H1 (cell line): ENCODE measurements at regions not wholly inside any gene's neighbourhood (a gene's known extent, or its start where the extent isn't known, plus 50 kb on each side); places are given as distances from the start of the nearest gene placed in this dataset.

Source experiments
- CTCF ChIA-PET: fragments of 300-600 bp; sonication (Branson Sonifier 250); formaldehyde crosslinking; loops from one replicate; lab custom pipeline; 2021; ENCODE audit not compliant: partially characterized antibody; lab: Charles Lee
- POLR2A ChIA-PET: fragments of 300-600 bp; sonication (Branson Sonifier 250); formaldehyde crosslinking; loops from one replicate; lab custom pipeline; 2021; ENCODE audit warnings: inconsistent platforms; ENCODE audit not compliant: partially characterized antibody; lab: Charles Lee
- DNase-seq, 2 experiments: peaks; one replicate each; pipeline versions ENCODE4 v3.0.0 to v3.0.0-alpha.2; 2010 to 2022; ENCODE audit warnings: low spot score in 2 of 2, low read depth in 1 of 2, mixed read lengths in 1 of 2
- FAIRE-seq: peaks from 2 replicates; lab custom pipeline; 2011; peaks lifted over from hg19 to GRCh38; lab: Jason Lieb, UNC
- H2AFZ ChIP-seq: 2 replicates; pipeline ENCODE4 v1.8.1; 2012; ENCODE audit warnings: low read length, inconsistent platforms
- H2AK5ac ChIP-seq: 2 replicates; pipeline ENCODE4 v1.6.1; 2013; ENCODE audit warnings: low read depth, low read length
- H2BK120ac ChIP-seq: replicated peaks from 2 replicates; pipeline ENCODE3; 2013; ENCODE audit warnings: low read depth, low read length, inconsistent platforms
- H2BK12ac ChIP-seq: 2 replicates; pipeline ENCODE4 v1.6.1; 2013; ENCODE audit warnings: low read depth, low read length
- H2BK15ac ChIP-seq: 2 replicates; pipeline ENCODE4 v1.6.1; 2013; ENCODE audit warnings: low read length
- H2BK20ac ChIP-seq: 2 replicates; pipeline ENCODE4 v1.6.1; 2013; ENCODE audit warnings: low read length
- H2BK5ac ChIP-seq: 2 replicates; pipeline ENCODE4 v1.6.1; 2013; ENCODE audit warnings: low read depth, low read length
- H3K14ac ChIP-seq: 2 replicates; pipeline ENCODE4 v1.6.1; 2013; ENCODE audit warnings: inconsistent platforms; ENCODE audit not compliant: insufficient read length
- H3K18ac ChIP-seq: 2 replicates; pipeline ENCODE4 v1.6.1; 2013; ENCODE audit warnings: low read length; ENCODE audit errors: extremely low read depth
- H3K23ac ChIP-seq: 2 replicates; pipeline ENCODE4 v1.6.1; 2013; ENCODE audit warnings: inconsistent platforms; ENCODE audit not compliant: insufficient read length
- H3K23me2 ChIP-seq: 2 replicates; pipeline ENCODE4 v1.6.1; 2013; ENCODE audit warnings: low read depth, low read length
- H3K27ac ChIP-seq: 2 replicates; pipeline ENCODE4 v1.6.1; 2011; ENCODE audit warnings: low read depth, low read length, inconsistent platforms
- H3K27me3 ChIP-seq, 4 experiments: replicated peaks in 1 of 4; 1 replicate in 1 of 4; 2 replicates in 3 of 4; pipeline versions ENCODE4 v1.6.1 to v1.8.1; 2011 to 2013; ENCODE audit warnings: low read length in 3 of 4, mild to moderate bottlenecking in 3 of 4, inconsistent platforms in 2 of 4, mixed read lengths in 2 of 4, moderate library complexity in 1 of 4; ENCODE audit not compliant: control insufficient read depth in 3 of 4, insufficient read depth in 3 of 4; ENCODE audit errors: extremely low read depth in 1 of 4
- H3K36me3 ChIP-seq, 4 experiments: 2 replicates each; pipeline versions ENCODE4 v1.6.1 to v1.8.1; 2011 to 2013; ENCODE audit warnings: mild to moderate bottlenecking in 4 of 4, low read length in 3 of 4, moderate library complexity in 2 of 4, control low read depth in 1 of 4, inconsistent platforms in 1 of 4; ENCODE audit not compliant: insufficient read depth in 4 of 4, control insufficient read depth in 2 of 4
- H3K4ac ChIP-seq: replicated peaks from 2 replicates; pipeline ENCODE3; 2013; ENCODE audit warnings: low read length, low read depth, mixed read lengths, inconsistent platforms; ENCODE audit not compliant: insufficient read length
- H3K4me1 ChIP-seq, 4 experiments: replicated peaks in 1 of 4; 1 replicate in 1 of 4; 2 replicates in 3 of 4; pipeline versions ENCODE4 v1.6.1 to v1.8.1; 2011 to 2013; ENCODE audit warnings: low read length in 3 of 4, inconsistent platforms in 2 of 4, mixed read lengths in 1 of 4; ENCODE audit not compliant: insufficient read depth in 4 of 4, control insufficient read depth in 3 of 4
- H3K4me2 ChIP-seq, 2 experiments: 2 replicates each; pipeline versions ENCODE4 v1.6.1 to v1.8.1; 2011 to 2013; ENCODE audit warnings: low read depth in 2 of 2, low read length in 2 of 2, control low read depth in 1 of 2, inconsistent platforms in 1 of 2, mild to moderate bottlenecking in 1 of 2; ENCODE audit not compliant: insufficient read depth in 1 of 2
- H3K4me3 ChIP-seq, 4 experiments: fragments of 200-600, 300-600 bp in 1 of 4; sonication (generic), shearing (Covaris generic), sonication (Bioruptor Twin) in 1 of 4; 2 replicates each; pipeline versions ENCODE4 v1.5.1 to v1.8.1; 2011 to 2016; ENCODE audit warnings: low read length in 4 of 4, low read depth in 3 of 4, control low read depth in 2 of 4, inconsistent platforms in 2 of 4, mild to moderate bottlenecking in 2 of 4, mixed read lengths in 1 of 4, moderate library complexity in 1 of 4; ENCODE audit not compliant: insufficient read depth in 2 of 4; ENCODE audit errors: extremely low read depth in 1 of 4
- H3K56ac ChIP-seq: replicated peaks from 2 replicates; pipeline ENCODE3; 2013; ENCODE audit warnings: low read depth, mild to moderate bottlenecking, mixed read lengths, low read length, inconsistent platforms; ENCODE audit not compliant: insufficient read length
- H3K79me1 ChIP-seq: 2 replicates; pipeline ENCODE4 v1.6.1; 2013; ENCODE audit warnings: low read depth, low read length, control low read depth
- H3K79me2 ChIP-seq, 2 experiments: 2 replicates each; pipeline versions ENCODE4 v1.6.1 to v1.8.1; 2012 to 2013; ENCODE audit warnings: low read length in 2 of 2, mild to moderate bottlenecking in 2 of 2, inconsistent platforms in 1 of 2; ENCODE audit not compliant: insufficient read depth in 2 of 2, control insufficient read depth in 1 of 2
- H3K9ac ChIP-seq, 4 experiments: replicated peaks in 1 of 4; 1 replicate in 1 of 4; 2 replicates in 3 of 4; pipeline versions ENCODE4 v1.6.1 to v1.8.1; 2011 to 2013; ENCODE audit warnings: low read depth in 3 of 4, low read length in 3 of 4, control low read depth in 2 of 4, mild to moderate bottlenecking in 2 of 4, moderate library complexity in 2 of 4, inconsistent platforms in 1 of 4; ENCODE audit errors: extremely low read depth in 1 of 4
- H3K9me3 ChIP-seq, 2 experiments: 2 replicates each; pipeline versions ENCODE4 v1.6.1 to v1.8.1; 2012 to 2013; ENCODE audit warnings: mild to moderate bottlenecking in 2 of 2, moderate library complexity in 2 of 2, control low read depth in 1 of 2, inconsistent platforms in 1 of 2, low read depth in 1 of 2, low read length in 1 of 2, mixed read lengths in 1 of 2; ENCODE audit not compliant: insufficient read depth in 2 of 2
- H4K20me1 ChIP-seq, 2 experiments: replicated peaks in 1 of 2; 2 replicates each; pipeline versions ENCODE3 to v1.8.1; 2011 to 2013; ENCODE audit warnings: inconsistent platforms in 2 of 2, low read length in 2 of 2, mild to moderate bottlenecking in 1 of 2; ENCODE audit not compliant: insufficient read depth in 2 of 2, control insufficient read depth in 1 of 2
- H4K5ac ChIP-seq: 2 replicates; pipeline ENCODE4 v1.6.1; 2013; ENCODE audit warnings: low read length, low read depth, mixed read lengths, inconsistent platforms; ENCODE audit not compliant: insufficient read length
- H4K8ac ChIP-seq: 2 replicates; pipeline ENCODE4 v1.8.0; 2013; ENCODE audit warnings: mild to moderate bottlenecking, moderate library complexity, low read length, inconsistent platforms; ENCODE audit not compliant: insufficient read depth; ENCODE audit errors: extremely low read depth
- H4K91ac ChIP-seq: replicated peaks from 2 replicates; pipeline ENCODE3; 2013; ENCODE audit warnings: low read length, mixed read lengths, inconsistent platforms; ENCODE audit not compliant: insufficient read length
- SP2 ChIP-seq: IDR thresholded peaks from 2 replicates; pipeline ENCODE4 v1.6.1; 2012; ENCODE audit warnings: mild to moderate bottlenecking, low read length, inconsistent platforms
- WGBS, 2 experiments: shearing (Covaris generic) in 1 of 2; methylation state at CpG; one replicate each; pipeline versions ENCODE4 v1.1.6 to v1.1.7; 2013 to 2015; ENCODE audit warnings: low lambda C conversion rate in 2 of 2, mixed read lengths in 2 of 2, inconsistent platforms in 1 of 2, low coverage in 1 of 2, missing lambda C conversion rate in 1 of 2; ENCODE audit not compliant: insufficient replicate concordance in 2 of 2, insufficient coverage in 1 of 2, insufficient read length in 1 of 2; ENCODE audit errors: extremely low coverage in 1 of 2, missing lambda C conversion rate in 1 of 2; 5-methylcytosine and 5-hydroxymethylcytosine counted together

GRCh38 chr7:1301054-1301881, 68.6 kb downstream of the UNCX start:
- H3K4me2 ChIP-seq = no peak overlapping the region
- no peak overlapping the region for H2AK5ac ChIP-seq
- no peak overlapping the region for H3K23ac ChIP-seq
- H3K14ac ChIP-seq = no peak overlapping the region
- FAIRE-seq (no peak), DNase-seq (no peak)
- no peak overlapping the region for H4K5ac ChIP-seq
- H3K9me3 ChIP-seq = no peaks in the 10 kb centered on the region
- no peak overlapping the region for H2AFZ ChIP-seq
- no peak overlapping the region for H3K56ac ChIP-seq
- no peak overlapping the region for H2BK5ac ChIP-seq
- no peak for TF ChIP-seq SP2
- H3K18ac ChIP-seq = no peak overlapping the region
- no peaks in the 10 kb centered on the region for H3K27me3 ChIP-seq
- no peak overlapping the region for H3K4me3 ChIP-seq
- H3K9ac ChIP-seq = no peak overlapping the region
- no peak overlapping the region for H2BK20ac ChIP-seq
- no peaks in the 10 kb centered on the region for H3K79me2 ChIP-seq
- no peak overlapping the region for H3K4ac ChIP-seq
- no peak overlapping the region for H4K8ac ChIP-seq
- POLR2A ChIA-PET = interaction anchor here (0.8 kb wide), 2 partner anchors 9 to 10 kb away, joined by 3 read pairs; no protein-coding TSS in a partner anchor
- H2BK120ac ChIP-seq = no peak overlapping the region
- H4K91ac ChIP-seq = no peak overlapping the region
- H4K20me1 ChIP-seq = no peaks in the 10 kb centered on the region
- peak overlapping the region; percentile 50; the same call in 1 of the 2 replicates for H2BK12ac ChIP-seq
- no peak overlapping the region for H3K27ac ChIP-seq
- WGBS, 2 experiments = 81% methylated on average over 22 of the region's 23 CpGs; no CpG with 5 or more reads in 1 of the 2 experiments
- H3K23me2 ChIP-seq = peaks cover 7% of the 10 kb centered on the region; the same call in 1 of the 2 replicates
- no peaks in the 10 kb centered on the region; a peak in 1 of 7 replicates for H3K4me1 ChIP-seq
- no peaks in the 10 kb centered on the region for H3K36me3 ChIP-seq
- no peak overlapping the region for H2BK15ac ChIP-seq
- no peaks in the 10 kb centered on the region for H3K79me1 ChIP-seq
- CTCF ChIA-PET = interaction anchor here (1.0 to 1.3 kb wide), 2 partner anchors 101 to 131 kb away, joined by 3 read pairs; no protein-coding TSS in a partner anchor
